IMR-90 (cell line): ENCODE measurements at regions not wholly inside any gene's neighbourhood (a gene's known extent, or its start where the extent isn't known, plus 50 kb on each side); places are given as distances from the start of the nearest gene placed in this dataset.

Experiments
- ATAC-seq: fragments of 200-7000 bp; cut with Tn5 transposase; 2 replicates; pipeline ENCODE4 v1.9.1; 2020; ENCODE audit warnings: low read depth, mild to moderate bottlenecking, moderate library complexity
- BruUV-seq: library from RNA; stranded (reverse); fragments of 400-500 nt; replicated peaks from 2 replicates; lab custom pipeline; 2021; lab: Mats Ljungman, UMichigan
- CTCF ChIA-PET: fragments of 300-600 bp; formaldehyde crosslinking; extraction: SDS; loops from one replicate; lab custom pipeline; 2021; ENCODE audit warnings: antibody characterized with exemption; lab: Yijun Ruan, JAX
- POLR2A ChIA-PET: fragments of 300-600 bp; sonication (Branson Sonifier 250); formaldehyde crosslinking; loops from one replicate; lab custom pipeline; 2022; ENCODE audit warnings: antibody characterized with exemption; ENCODE audit not compliant: unreplicated experiment; lab: Charles Lee
- DNase-seq: peaks from one replicate; pipeline ENCODE4 v3.0.0; 2013
- H2AFZ ChIP-seq: replicated peaks from 2 replicates; pipeline ENCODE3; 2013; ENCODE audit warnings: low read length, mild to moderate bottlenecking; ENCODE audit not compliant: poor library complexity
- H2AK5ac ChIP-seq: 2 replicates; pipeline ENCODE4 v1.6.1; 2013; ENCODE audit warnings: low read depth, low read length, inconsistent platforms
- H2AK9ac ChIP-seq: replicated peaks from 2 replicates; pipeline ENCODE3; 2013; ENCODE audit warnings: mild to moderate bottlenecking, low read depth, low read length, moderate library complexity; ENCODE audit not compliant: poor library complexity
- H2BK120ac ChIP-seq: 2 replicates; pipeline ENCODE4 v1.6.1; 2013; ENCODE audit warnings: low read depth, low read length, inconsistent platforms
- H2BK15ac ChIP-seq: 3 replicates; pipeline ENCODE4 v1.6.1; 2013; ENCODE audit warnings: low read depth, low read length, inconsistent platforms
- H2BK20ac ChIP-seq: 2 replicates; pipeline ENCODE4 v1.6.1; 2013; ENCODE audit warnings: low read depth, mild to moderate bottlenecking, inconsistent platforms, low read length, moderate library complexity
- H2BK5ac ChIP-seq: 2 replicates; pipeline ENCODE4 v1.6.1; 2013; ENCODE audit warnings: mild to moderate bottlenecking, low read depth, low read length, inconsistent platforms; ENCODE audit not compliant: poor library complexity, severe bottlenecking
- H3K14ac ChIP-seq: replicated peaks from 2 replicates; pipeline ENCODE4 v1.6.1; 2013; ENCODE audit warnings: low read depth, low read length, inconsistent platforms
- H3K18ac ChIP-seq: 2 replicates; pipeline ENCODE4 v1.6.1; 2013; ENCODE audit warnings: low read depth, low read length, control low read depth
- H3K23ac ChIP-seq: 2 replicates; pipeline ENCODE4 v1.6.1; 2013; ENCODE audit warnings: low read depth, low read length, inconsistent platforms
- H3K27ac ChIP-seq: 2 replicates; pipeline ENCODE4 v1.5.1; 2013; ENCODE audit warnings: mild to moderate bottlenecking, control low read depth, low read length; ENCODE audit not compliant: insufficient read depth
- H3K27me3 ChIP-seq: 2 replicates; pipeline ENCODE4 v1.6.1; 2013; ENCODE audit warnings: low read length; ENCODE audit not compliant: control insufficient read depth, insufficient read depth
- H3K36me3 ChIP-seq: 2 replicates; pipeline ENCODE4 v1.6.1; 2013; ENCODE audit warnings: low read length, mixed read lengths; ENCODE audit not compliant: control insufficient read depth, insufficient read depth
- H3K4ac ChIP-seq: 2 replicates; pipeline ENCODE4 v1.6.1; 2013; ENCODE audit warnings: low read depth, low read length, inconsistent platforms
- H3K4me1 ChIP-seq: 2 replicates; pipeline ENCODE4 v1.6.1; 2013; ENCODE audit warnings: low read length, mixed read lengths; ENCODE audit not compliant: control insufficient read depth, insufficient read depth
- H3K4me2 ChIP-seq: 2 replicates; pipeline ENCODE4 v1.6.1; 2013; ENCODE audit warnings: low read depth, mild to moderate bottlenecking, control low read depth, low read length, moderate library complexity
- H3K4me3 ChIP-seq: 2 replicates; pipeline ENCODE4 v1.5.1; 2013; ENCODE audit warnings: low read depth, mild to moderate bottlenecking, control low read depth, low read length, moderate library complexity; ENCODE audit not compliant: insufficient read depth
- H3K56ac ChIP-seq: 2 replicates; pipeline ENCODE4 v1.6.1; 2013; ENCODE audit warnings: low read length, inconsistent platforms; ENCODE audit not compliant: insufficient read depth; ENCODE audit errors: extremely low read depth
- H3K79me1 ChIP-seq, 2 experiments: 2 replicates each; pipeline ENCODE4 v1.6.1; 2013; ENCODE audit warnings: low read length in 2 of 2, inconsistent platforms in 1 of 2, low read depth in 1 of 2
- H3K9ac ChIP-seq: 2 replicates; pipeline ENCODE4 v1.6.1; 2013; ENCODE audit warnings: low read depth, low read length, control low read depth
- H3K9me1 ChIP-seq: 2 replicates; pipeline ENCODE4 v1.6.1; 2013; ENCODE audit warnings: low read length, inconsistent platforms; ENCODE audit not compliant: insufficient read depth
- H3K9me3 ChIP-seq: 2 replicates; pipeline ENCODE4 v1.6.1; 2013; ENCODE audit warnings: low read length; ENCODE audit not compliant: control insufficient read depth, insufficient read depth
- H4K20me1 ChIP-seq: 2 replicates; pipeline ENCODE4 v1.6.1; 2013; ENCODE audit warnings: low read length, inconsistent platforms; ENCODE audit not compliant: insufficient read depth
- H4K5ac ChIP-seq: 2 replicates; pipeline ENCODE4 v1.6.1; 2013; ENCODE audit warnings: mild to moderate bottlenecking, low read depth, low read length, control low read depth
- H4K8ac ChIP-seq, 2 experiments: 2 replicates each; pipeline ENCODE4 v1.6.1; 2013; ENCODE audit warnings: low read depth in 2 of 2, low read length in 2 of 2, control low read depth in 1 of 2, inconsistent platforms in 1 of 2
- H4K91ac ChIP-seq: 2 replicates; pipeline ENCODE4 v1.6.1; 2013; ENCODE audit warnings: low read depth, low read length, inconsistent platforms; ENCODE audit not compliant: insufficient read depth
- BHLHE40 ChIP-seq: fragments of 150-350 bp; IDR thresholded peaks from 2 replicates; pipeline ENCODE4 v1.6.1; 2016; ENCODE audit warnings: mild to moderate bottlenecking, low read depth, low read length
- CEBPB ChIP-seq: IDR thresholded peaks from 2 replicates; pipeline ENCODE4 v1.6.1; 2012; ENCODE audit warnings: low read depth, low read length, improper control_type of control experiment
- CHD1 ChIP-seq: IDR thresholded peaks from 2 replicates; pipeline ENCODE4 v1.6.1; 2012; ENCODE audit warnings: low read depth, low read length, improper control_type of control experiment
- CTCF ChIP-seq: conservative IDR thresholded peaks from 2 replicates; pipeline ENCODE4 v1.5.1; 2012; ENCODE audit warnings: mild to moderate bottlenecking, low read depth, low read length, improper control_type of control experiment
- ELK1 ChIP-seq: fragments of 150-350 bp; IDR thresholded peaks from 2 replicates; pipeline ENCODE4 v1.6.1; 2016; ENCODE audit warnings: low read depth, mild to moderate bottlenecking, low read length, moderate library complexity, borderline replicate concordance
- FOS ChIP-seq: fragments of 150-350 bp; IDR thresholded peaks from 2 replicates; pipeline ENCODE4 v1.6.1; 2016; ENCODE audit warnings: low read depth, low read length
- MAFK ChIP-seq: IDR thresholded peaks from 2 replicates; pipeline ENCODE4 v1.6.1; 2012; ENCODE audit warnings: low read depth, low read length, improper control_type of control experiment
- MAZ ChIP-seq: IDR thresholded peaks from 2 replicates; pipeline ENCODE4 v1.6.1; 2012; ENCODE audit warnings: low read depth, mild to moderate bottlenecking, low read length, improper control_type of control experiment, moderate library complexity, borderline replicate concordance
- MXI1 ChIP-seq: IDR thresholded peaks from 2 replicates; pipeline ENCODE4 v1.6.1; 2012; ENCODE audit warnings: low read depth, mild to moderate bottlenecking, low read length, moderate library complexity, borderline replicate concordance
- NFE2L2 ChIP-seq: fragments of 150-350 bp; IDR thresholded peaks from 2 replicates; pipeline ENCODE4 v1.6.1; 2016; ENCODE audit warnings: low read depth, mild to moderate bottlenecking, low read length
- POLR2A ChIP-seq: IDR thresholded peaks from 2 replicates; pipeline ENCODE4 v1.6.1; 2012; ENCODE audit warnings: mild to moderate bottlenecking, low read depth, low read length
- RAD21 ChIP-seq: IDR thresholded peaks from 2 replicates; pipeline ENCODE4 v1.6.1; 2012; ENCODE audit warnings: low read length, improper control_type of control experiment
- RCOR1 ChIP-seq: IDR thresholded peaks from 2 replicates; pipeline ENCODE4 v1.6.1; 2012; ENCODE audit warnings: mild to moderate bottlenecking, low read length, improper control_type of control experiment; ENCODE audit not compliant: insufficient replicate concordance
- RFX5 ChIP-seq: IDR thresholded peaks from 2 replicates; pipeline ENCODE4 v1.8.0; 2012; ENCODE audit warnings: low read depth, mild to moderate bottlenecking, low read length, moderate library complexity
- SMC3 ChIP-seq: fragments of 150-350 bp; IDR thresholded peaks from 2 replicates; pipeline ENCODE4 v1.6.1; 2016; ENCODE audit warnings: low read depth, mild to moderate bottlenecking, antibody characterized with exemption, low read length, moderate library complexity
- USF2 ChIP-seq: fragments of 150-350 bp; IDR thresholded peaks from 2 replicates; pipeline ENCODE4 v1.6.1; 2017; ENCODE audit warnings: mild to moderate bottlenecking, antibody characterized with exemption, low read length, low read depth
- WGBS, 2 experiments: methylation state at CpG; one replicate each; pipeline versions ENCODE4 v1.1.5 to v1.1.7; 2013; ENCODE audit warnings: missing lambda C conversion rate in 2 of 2; ENCODE audit not compliant: insufficient read length in 1 of 2; ENCODE audit errors: extremely low coverage in 2 of 2; 5-methylcytosine and 5-hydroxymethylcytosine counted together
- dilution Hi-C: fragments of 300-500 bp; cut with HindIII; formaldehyde crosslinking; loops from one replicate; pipeline ENCODE4 v1.14.3; 2018; ENCODE audit warnings: low sequenced_read_pairs; ENCODE audit not compliant: unreplicated experiment
- in situ Hi-C: fragments of 300-500 bp; cut with MboI; formaldehyde crosslinking; loops from 3 replicates; pipeline ENCODE4 v1.14.3; 2019; ENCODE audit warnings: low sequenced_read_pairs, inconsistent platforms, mixed read lengths
- intact Hi-C: fragments of 100-400 bp; cut with micrococcal nuclease; formaldehyde crosslinking; loops from 2 replicates; pipeline ENCODE4 v1.10.0; 2022

GRCh38 chr10:90635111-90635765, 222.6 kb downstream of the HTR7 start:
- H3K27me3 ChIP-seq, result no peaks in the 10 kb centered on the region; the same call in 1 of the 2 replicates
- no peak overlapping the region for H3K4me3 ChIP-seq
- no peak overlapping the region for H2BK5ac ChIP-seq
- H2AK9ac ChIP-seq, result no peak overlapping the region
- in situ Hi-C loops, result no loop called here
- no peak overlapping the region for H3K4me2 ChIP-seq
- no peak overlapping the region for H3K23ac ChIP-seq
- intact Hi-C loops, result no loop called here
- H3K27ac ChIP-seq, result no peak overlapping the region
- ChIA-PET POLR2A (no interaction called here), CTCF (no interaction called here)
- H2BK15ac ChIP-seq, result no peak overlapping the region
- H3K36me3 ChIP-seq, result no peaks in the 10 kb centered on the region
- H4K20me1 ChIP-seq, result no peaks in the 10 kb centered on the region
- no peaks in the 10 kb centered on the region for H3K9me3 ChIP-seq
- DNase-seq (no peak), ATAC-seq (no peak)
- H2AFZ ChIP-seq, result no peak overlapping the region
- no peak overlapping the region for H2AK5ac ChIP-seq
- H2BK120ac ChIP-seq, result no peak overlapping the region
- dilution Hi-C loops, result no loop called here
- no peaks in the 10 kb centered on the region; the same call in 1 of the 2 replicates for H3K9me1 ChIP-seq
- BruUV-seq, result no TSS peak
- H3K14ac ChIP-seq, result no peak overlapping the region
- H3K18ac ChIP-seq, result no peak overlapping the region
- H4K8ac ChIP-seq, result no peak overlapping the region
- H2BK20ac ChIP-seq, result no peak overlapping the region
- no peaks in the 10 kb centered on the region for H3K4me1 ChIP-seq
- H3K56ac ChIP-seq, result no peak overlapping the region
- H3K9ac ChIP-seq, result no peak overlapping the region
- no peak overlapping the region for H4K5ac ChIP-seq
- no peaks in the 10 kb centered on the region for H3K79me1 ChIP-seq
- no peak overlapping the region for H3K4ac ChIP-seq
- 0% methylated on average over 1 of the region's 2 CpGs; no CpG with 5 or more reads in 1 of the 2 experiments for WGBS, 2 experiments
- TF ChIP-seq CHD1, result no peak
- no peak for TF ChIP-seq CTCF
- TF ChIP-seq MAZ, result no peak
- TF ChIP-seq ELK1, result no peak
- TF ChIP-seq RCOR1, result no peak
- TF ChIP-seq POLR2A, result no peak
- TF ChIP-seq BHLHE40, result no peak
- TF ChIP-seq CEBPB, result no peak
- TF ChIP-seq RAD21, result no peak
- TF ChIP-seq FOS, result no peak
- no peak for TF ChIP-seq NFE2L2
- TF ChIP-seq RFX5, result no peak
- TF ChIP-seq MAFK, result no peak
- no peak for TF ChIP-seq SMC3
- TF ChIP-seq MXI1, result no peak
- no peak for TF ChIP-seq USF2
- no peak overlapping the region for H4K91ac ChIP-seq
